Caco-2 (cell line): ENCODE measurements at regions not wholly inside any gene's neighbourhood (a gene's known extent, or its start where the extent isn't known, plus 50 kb on each side); places are given as distances from the start of the nearest gene placed in this dataset.

Experiments
- BruUV-seq: library from RNA; stranded (reverse); fragments of 400-500 nt; replicated peaks from 2 replicates; lab custom pipeline; 2021; lab: Mats Ljungman, UMichigan
- CTCF ChIA-PET: fragments of 300-600 bp; sonication (Branson Sonifier 250); formaldehyde crosslinking; loops from one replicate; lab custom pipeline; 2022; ENCODE audit warnings: antibody characterized with exemption; lab: Charles Lee
- POLR2A ChIA-PET: fragments of 300-600 bp; sonication (Branson Sonifier 250); formaldehyde crosslinking; loops from one replicate; lab custom pipeline; 2022; ENCODE audit warnings: antibody characterized with exemption; lab: Charles Lee
- DNase-seq, 2 experiments: peaks; one replicate each; pipeline versions ENCODE4 v3.0.0 to v3.0.0-alpha.2; 2020 to 2022
- H3K27me3 ChIP-seq: replicated peaks from 2 replicates; pipeline ENCODE4 v1.6.0; 2011; ENCODE audit warnings: low read length; ENCODE audit not compliant: control insufficient read depth, insufficient read depth
- H3K36me3 ChIP-seq: 2 replicates; pipeline ENCODE4 v1.5.1; 2011; ENCODE audit warnings: low read length; ENCODE audit not compliant: control insufficient read depth, insufficient read depth
- H3K4me1 ChIP-seq: fragments of 250-450 bp; sonication (Bioruptor Pico); 2 replicates; pipeline ENCODE4 v1.5.1; 2020; ENCODE audit warnings: mild to moderate bottlenecking
- H3K4me3 ChIP-seq: 2 replicates; pipeline ENCODE4 v1.5.1; 2011; ENCODE audit warnings: low read depth, mild to moderate bottlenecking, control low read depth, low read length
- H3K9me3 ChIP-seq: fragments of 250-450 bp; sonication (Bioruptor Pico); 2 replicates; pipeline ENCODE4 v1.5.1; 2020; ENCODE audit warnings: mild to moderate bottlenecking, moderate library complexity
- H3K27ac Mint-ChIP-seq: one replicate; pipeline ENCODE4 v1.8.0; 2022; ENCODE audit warnings: mixed read lengths; ENCODE audit not compliant: unreplicated experiment
- H3K27me3 Mint-ChIP-seq: one replicate; pipeline ENCODE4 v1.8.0; 2022; ENCODE audit warnings: mixed read lengths; ENCODE audit not compliant: insufficient read depth, unreplicated experiment
- H3K36me3 Mint-ChIP-seq: one replicate; pipeline ENCODE4 v1.8.0; 2022; ENCODE audit warnings: mild to moderate bottlenecking, mixed read lengths; ENCODE audit not compliant: insufficient read depth, unreplicated experiment
- H3K4me1 Mint-ChIP-seq: one replicate; pipeline ENCODE4 v1.8.0; 2022; ENCODE audit warnings: low read depth, mixed read lengths; ENCODE audit not compliant: unreplicated experiment
- H3K4me3 Mint-ChIP-seq: one replicate; pipeline ENCODE4 v1.8.0; 2022; ENCODE audit warnings: mild to moderate bottlenecking, moderate library complexity, mixed read lengths; ENCODE audit not compliant: unreplicated experiment
- H3K9me3 Mint-ChIP-seq: one replicate; pipeline ENCODE4 v1.8.0; 2022; ENCODE audit warnings: mixed read lengths; ENCODE audit not compliant: unreplicated experiment
- intact Hi-C: fragments of 100-400 bp; cut with micrococcal nuclease; formaldehyde crosslinking; loops from one replicate; pipeline ENCODE4 v1.10.0; 2022; ENCODE audit not compliant: unreplicated experiment
- TF ChIP-seq, protein P1 (sequence below), 2 experiments: fragments of 200-600 bp in 1 of 2; IDR thresholded peaks; 1 replicate in 1 of 2; 2 replicates in 1 of 2; pipeline versions ENCODE4 v1.5.1 to v1.8.0; 2011 to 2022; ENCODE audit warnings: antibody characterized with exemption in 1 of 2, control low read depth in 1 of 2, inconsistent platforms in 1 of 2, low read depth in 1 of 2, low read length in 1 of 2, mild to moderate bottlenecking in 1 of 2, moderate library complexity in 1 of 2; ENCODE audit not compliant: insufficient read depth in 1 of 2, severe bottlenecking in 1 of 2, unreplicated experiment in 1 of 2

DNA sequence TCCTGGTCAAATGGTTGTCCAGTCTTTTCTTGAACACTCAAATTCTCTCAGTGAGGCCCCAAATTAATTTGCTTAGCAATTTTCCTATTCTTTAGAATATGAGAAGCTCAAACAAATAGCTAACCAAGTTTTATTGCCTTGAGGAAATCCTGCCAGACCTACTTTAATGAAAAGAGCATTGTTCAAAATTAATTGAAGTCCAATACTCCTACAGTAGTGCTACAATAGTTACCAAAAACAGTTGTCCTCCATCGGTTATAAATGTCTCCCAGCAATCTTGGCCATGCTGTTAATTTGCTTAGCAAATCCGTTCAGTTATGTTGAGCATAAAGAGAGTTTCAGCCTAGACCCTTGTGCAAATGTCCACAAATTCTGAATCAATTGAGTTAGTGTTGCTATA lies 112.9 kb downstream of the MAB21L3 start:
- Mint-ChIP-seq H3K9me3 (no peaks in the 10 kb centered on the region), H3K27ac (no peak overlapping the region), H3K4me1 (peaks cover 11% of the 10 kb centered on the region), H3K4me3 (no peak overlapping the region), H3K36me3 (no peaks in the 10 kb centered on the region), H3K27me3 (no peaks in the 10 kb centered on the region)
- POLR2A ChIA-PET, result no interaction called here
- Histone ChIP-seq H3K9me3 (no peaks in the 10 kb centered on the region), H3K27me3 (no peaks in the 10 kb centered on the region), H3K36me3 (no peaks in the 10 kb centered on the region), H3K4me1 (no peaks in the 10 kb centered on the region), H3K4me3 (no peak overlapping the region)
- no peak for DNase-seq
- BruUV-seq, result no TSS peak
- TF ChIP-seq, protein P1, sequence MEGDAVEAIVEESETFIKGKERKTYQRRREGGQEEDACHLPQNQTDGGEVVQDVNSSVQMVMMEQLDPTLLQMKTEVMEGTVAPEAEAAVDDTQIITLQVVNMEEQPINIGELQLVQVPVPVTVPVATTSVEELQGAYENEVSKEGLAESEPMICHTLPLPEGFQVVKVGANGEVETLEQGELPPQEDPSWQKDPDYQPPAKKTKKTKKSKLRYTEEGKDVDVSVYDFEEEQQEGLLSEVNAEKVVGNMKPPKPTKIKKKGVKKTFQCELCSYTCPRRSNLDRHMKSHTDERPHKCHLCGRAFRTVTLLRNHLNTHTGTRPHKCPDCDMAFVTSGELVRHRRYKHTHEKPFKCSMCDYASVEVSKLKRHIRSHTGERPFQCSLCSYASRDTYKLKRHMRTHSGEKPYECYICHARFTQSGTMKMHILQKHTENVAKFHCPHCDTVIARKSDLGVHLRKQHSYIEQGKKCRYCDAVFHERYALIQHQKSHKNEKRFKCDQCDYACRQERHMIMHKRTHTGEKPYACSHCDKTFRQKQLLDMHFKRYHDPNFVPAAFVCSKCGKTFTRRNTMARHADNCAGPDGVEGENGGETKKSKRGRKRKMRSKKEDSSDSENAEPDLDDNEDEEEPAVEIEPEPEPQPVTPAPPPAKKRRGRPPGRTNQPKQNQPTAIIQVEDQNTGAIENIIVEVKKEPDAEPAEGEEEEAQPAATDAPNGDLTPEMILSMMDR (IDR thresholded peaks at IDR 0.05; ENCODE audit: insufficient read depth in 1 of 2, low read depth in 1 of 2, low read length in 1 of 2, severe bottlenecking in 1 of 2, unreplicated experiment in 1 of 2), result no peak
- CTCF ChIA-PET, result no interaction called here
- intact Hi-C loops, result loop anchor here (10.0 kb wide), 1 partner anchor 69 kb away; no protein-coding TSS in a partner anchor

DNA sequence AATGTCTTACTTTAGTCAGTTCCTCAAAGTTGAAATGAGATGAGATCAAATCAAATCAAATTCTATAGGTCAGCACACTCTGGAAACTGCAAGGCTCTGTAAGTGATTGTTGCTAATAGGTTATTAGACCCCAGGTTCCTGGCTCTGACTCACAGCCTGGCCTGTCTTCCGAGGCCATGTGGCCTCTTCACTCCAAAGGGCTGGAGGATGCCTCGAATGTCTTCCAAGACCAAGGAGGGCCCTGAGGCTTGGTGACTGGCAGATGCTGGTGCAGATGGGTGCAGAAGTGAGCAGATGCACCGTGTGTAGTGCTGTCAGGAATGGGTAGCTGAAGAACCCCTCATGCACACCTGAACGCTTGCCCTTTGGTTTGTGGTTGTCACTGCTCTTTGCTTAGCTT lies 113.4 kb downstream of the MAB21L3 start:
- ChIA-PET CTCF (no interaction called here), POLR2A (no interaction called here)
- Mint-ChIP-seq H3K27me3 (no peaks in the 10 kb centered on the region), H3K4me1 (peaks cover 7% of the 10 kb centered on the region), H3K9me3 (no peaks in the 10 kb centered on the region), H3K36me3 (no peaks in the 10 kb centered on the region), H3K27ac (no peak overlapping the region), H3K4me3 (no peak overlapping the region)
- H3K4me1 ChIP-seq, result no peaks in the 10 kb centered on the region
- intact Hi-C loops, result loop anchor here (10.0 kb wide), 1 partner anchor 70 kb away; no protein-coding TSS in a partner anchor
- no TSS peak for BruUV-seq
- no peaks in the 10 kb centered on the region for H3K9me3 ChIP-seq
- no peaks in the 10 kb centered on the region for H3K27me3 ChIP-seq
- DNase-seq, result no peak
- TF ChIP-seq, protein P1 (IDR thresholded peaks at IDR 0.05; ENCODE audit: insufficient read depth in 1 of 2, low read depth in 1 of 2, low read length in 1 of 2, severe bottlenecking in 1 of 2, unreplicated experiment in 1 of 2), result no peak
- no peak overlapping the region for H3K4me3 ChIP-seq
- no peaks in the 10 kb centered on the region for H3K36me3 ChIP-seq

DNA sequence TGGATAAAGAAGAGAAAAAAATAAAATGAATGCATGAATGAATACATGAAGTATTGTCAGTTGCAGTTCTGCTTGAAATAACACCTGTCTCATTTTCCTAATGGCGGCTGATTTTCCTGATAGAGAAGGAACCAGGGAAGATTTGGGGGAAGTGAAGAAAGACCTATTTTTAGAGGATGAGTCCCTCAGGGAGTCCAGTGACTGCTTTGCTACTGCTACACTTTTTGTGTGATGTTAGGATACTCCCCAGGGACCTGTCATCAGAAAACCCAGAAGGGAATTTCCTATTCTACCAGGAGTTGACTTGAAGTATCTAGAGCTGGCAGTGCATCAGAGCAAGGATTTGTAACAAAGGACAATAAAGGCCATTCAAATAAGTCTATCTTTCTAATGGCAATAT lies 114.8 kb downstream of the MAB21L3 start:
- Mint-ChIP-seq H3K36me3 (no peaks in the 10 kb centered on the region), H3K27ac (no peak overlapping the region), H3K4me1 (no peaks in the 10 kb centered on the region), H3K4me3 (no peak overlapping the region), H3K9me3 (no peaks in the 10 kb centered on the region), H3K27me3 (no peaks in the 10 kb centered on the region)
- intact Hi-C loops, result loop anchor here (10.0 kb wide), 1 partner anchor 71 kb away; no protein-coding TSS in a partner anchor
- H3K27me3 ChIP-seq, result no peaks in the 10 kb centered on the region
- H3K4me1 ChIP-seq, result no peaks in the 10 kb centered on the region
- TF ChIP-seq, protein P1 (IDR thresholded peaks at IDR 0.05; ENCODE audit: insufficient read depth in 1 of 2, low read depth in 1 of 2, low read length in 1 of 2, severe bottlenecking in 1 of 2, unreplicated experiment in 1 of 2), result no peak
- H3K36me3 ChIP-seq, result no peaks in the 10 kb centered on the region
- ChIA-PET CTCF (no interaction called here), POLR2A (no interaction called here)
- BruUV-seq, result no TSS peak
- no peak for DNase-seq
- H3K4me3 ChIP-seq, result no peak overlapping the region
- H3K9me3 ChIP-seq, result no peaks in the 10 kb centered on the region
